ENCODE measurements at regions not wholly inside any gene's neighbourhood (a gene's known extent, or its start where the extent isn't known, plus 50 kb on each side); places are given as distances from the start of the nearest gene placed in this dataset.

DNA sequence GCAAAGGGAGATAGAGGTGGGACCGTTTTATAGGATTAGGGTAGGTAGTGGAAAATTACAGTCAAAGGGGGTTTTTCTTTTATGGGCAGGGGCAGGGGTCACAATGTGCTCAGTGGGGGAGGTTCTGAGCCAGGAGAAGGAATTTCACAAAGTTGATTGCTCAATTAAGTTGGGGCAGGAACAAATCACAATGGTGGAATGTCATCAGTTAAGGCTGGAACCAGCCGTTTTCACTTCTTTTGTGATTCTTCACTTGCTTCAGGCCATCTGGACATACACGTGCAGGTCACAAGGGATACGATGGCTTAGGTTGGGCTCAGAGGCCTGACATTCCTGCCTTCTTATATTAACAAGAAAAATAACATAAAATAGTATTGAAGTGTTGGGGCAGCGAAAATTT is 453.8 kb downstream of the VGLL3 start:
- TF ChIP-seq, protein P1, sequence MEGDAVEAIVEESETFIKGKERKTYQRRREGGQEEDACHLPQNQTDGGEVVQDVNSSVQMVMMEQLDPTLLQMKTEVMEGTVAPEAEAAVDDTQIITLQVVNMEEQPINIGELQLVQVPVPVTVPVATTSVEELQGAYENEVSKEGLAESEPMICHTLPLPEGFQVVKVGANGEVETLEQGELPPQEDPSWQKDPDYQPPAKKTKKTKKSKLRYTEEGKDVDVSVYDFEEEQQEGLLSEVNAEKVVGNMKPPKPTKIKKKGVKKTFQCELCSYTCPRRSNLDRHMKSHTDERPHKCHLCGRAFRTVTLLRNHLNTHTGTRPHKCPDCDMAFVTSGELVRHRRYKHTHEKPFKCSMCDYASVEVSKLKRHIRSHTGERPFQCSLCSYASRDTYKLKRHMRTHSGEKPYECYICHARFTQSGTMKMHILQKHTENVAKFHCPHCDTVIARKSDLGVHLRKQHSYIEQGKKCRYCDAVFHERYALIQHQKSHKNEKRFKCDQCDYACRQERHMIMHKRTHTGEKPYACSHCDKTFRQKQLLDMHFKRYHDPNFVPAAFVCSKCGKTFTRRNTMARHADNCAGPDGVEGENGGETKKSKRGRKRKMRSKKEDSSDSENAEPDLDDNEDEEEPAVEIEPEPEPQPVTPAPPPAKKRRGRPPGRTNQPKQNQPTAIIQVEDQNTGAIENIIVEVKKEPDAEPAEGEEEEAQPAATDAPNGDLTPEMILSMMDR (IDR thresholded peaks at IDR 0.05; ENCODE audit: low read length): no peak
- no peak for TF ChIP-seq EZH2 (optimal IDR thresholded peaks at IDR 0.05; ENCODE audit: low read depth, low read length)
- TF ChIP-seq EZH2phosphoT487 (IDR thresholded peaks at IDR 0.05; ENCODE audit: low read length): no peak
